MCF 10A (cell line): ENCODE measurements at regions not wholly inside any gene's neighbourhood (a gene's known extent, or its start where the extent isn't known, plus 50 kb on each side); places are given as distances from the start of the nearest gene placed in this dataset.

ENCODE experiments used
- BruUV-seq: library from RNA; stranded (reverse); fragments of 400-500 nt; replicated peaks from 2 replicates; lab custom pipeline; 2021; lab: Mats Ljungman, UMichigan
- CTCF ChIA-PET: fragments of 300-600 bp; sonication (Branson Sonifier 250); formaldehyde crosslinking; extraction: SDS; loops from one replicate; lab custom pipeline; 2021; ENCODE audit warnings: antibody characterized with exemption, inconsistent platforms; lab: Yijun Ruan, JAX
- POLR2A ChIA-PET: fragments of 300-600, 350-650 bp; sonication (Branson Sonifier 250); formaldehyde crosslinking; extraction: SDS; loops from one replicate; lab custom pipeline; 2020; ENCODE audit warnings: antibody characterized with exemption, inconsistent platforms; lab: Yijun Ruan, JAX
- DNase-seq: peaks from one replicate; pipeline ENCODE4 v3.0.0-alpha.2; 2018; ENCODE audit not compliant: unreplicated experiment
- H3K27ac Mint-ChIP-seq: one replicate; pipeline ENCODE4 v1.8.0; 2022; ENCODE audit warnings: mild to moderate bottlenecking, low read depth, mixed read lengths; ENCODE audit not compliant: unreplicated experiment
- H3K27me3 Mint-ChIP-seq: one replicate; pipeline ENCODE4 v1.8.0; 2022; ENCODE audit warnings: mixed read lengths; ENCODE audit not compliant: insufficient read depth, unreplicated experiment
- H3K36me3 Mint-ChIP-seq: one replicate; pipeline ENCODE4 v1.8.0; 2022; ENCODE audit warnings: mild to moderate bottlenecking, moderate library complexity, mixed read lengths; ENCODE audit not compliant: insufficient read depth, unreplicated experiment
- H3K4me1 Mint-ChIP-seq: one replicate; pipeline ENCODE4 v1.8.0; 2022; ENCODE audit warnings: mixed read lengths; ENCODE audit not compliant: insufficient read depth, unreplicated experiment
- H3K4me3 Mint-ChIP-seq: one replicate; pipeline ENCODE4 v1.8.0; 2022; ENCODE audit warnings: mild to moderate bottlenecking, moderate library complexity, mixed read lengths; ENCODE audit not compliant: unreplicated experiment
- H3K9me3 Mint-ChIP-seq: one replicate; pipeline ENCODE4 v1.8.0; 2022; ENCODE audit warnings: mixed read lengths; ENCODE audit not compliant: unreplicated experiment
- intact Hi-C: fragments of 100-400 bp; cut with micrococcal nuclease; formaldehyde crosslinking; loops from 2 replicates; pipeline ENCODE4 v1.14.1; 2022
- TF ChIP-seq, protein P1 (sequence below): fragments of 200-600 bp; IDR thresholded peaks from one replicate; pipeline ENCODE4 v1.8.0; 2022; ENCODE audit warnings: antibody characterized with exemption, mild to moderate bottlenecking; ENCODE audit not compliant: unreplicated experiment

DNA sequence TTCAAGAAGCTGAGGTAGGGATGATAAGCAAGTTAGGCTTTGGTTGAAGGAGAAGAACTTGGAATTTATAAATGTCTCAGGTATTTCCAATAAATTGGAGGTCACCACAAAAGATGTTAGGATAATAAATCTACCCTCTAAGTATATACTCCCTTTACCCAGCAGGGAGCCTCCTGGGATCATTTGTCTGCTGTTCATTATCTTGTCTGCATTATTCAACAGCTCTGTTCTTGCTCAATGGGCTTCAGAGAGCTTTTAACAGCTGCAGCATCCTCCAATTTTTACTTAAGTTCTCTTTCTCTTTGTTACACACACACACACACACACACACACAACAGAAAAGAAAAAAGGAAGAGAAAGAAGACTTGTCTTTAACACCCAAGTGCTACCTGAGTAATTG is 51.7 kb upstream of the VPS13A start:
- H3K27me3 Mint-ChIP-seq = peaks cover 10% of the 10 kb centered on the region
- BruUV-seq = no TSS peak
- intact Hi-C loops = no loop called here
- ChIA-PET POLR2A (no interaction called here), CTCF (interaction anchor here (1.3 to 1.5 kb wide), 2 partner anchors 21 to 42 kb away, joined by 3 to 4 read pairs; no protein-coding TSS in a partner anchor)
- no peak overlapping the region for H3K4me3 Mint-ChIP-seq
- H3K9me3 Mint-ChIP-seq = no peaks in the 10 kb centered on the region
- no peak overlapping the region for H3K27ac Mint-ChIP-seq
- H3K4me1 Mint-ChIP-seq = no peaks in the 10 kb centered on the region
- no peaks in the 10 kb centered on the region for H3K36me3 Mint-ChIP-seq
- DNase-seq = no peak
- TF ChIP-seq, protein P1, sequence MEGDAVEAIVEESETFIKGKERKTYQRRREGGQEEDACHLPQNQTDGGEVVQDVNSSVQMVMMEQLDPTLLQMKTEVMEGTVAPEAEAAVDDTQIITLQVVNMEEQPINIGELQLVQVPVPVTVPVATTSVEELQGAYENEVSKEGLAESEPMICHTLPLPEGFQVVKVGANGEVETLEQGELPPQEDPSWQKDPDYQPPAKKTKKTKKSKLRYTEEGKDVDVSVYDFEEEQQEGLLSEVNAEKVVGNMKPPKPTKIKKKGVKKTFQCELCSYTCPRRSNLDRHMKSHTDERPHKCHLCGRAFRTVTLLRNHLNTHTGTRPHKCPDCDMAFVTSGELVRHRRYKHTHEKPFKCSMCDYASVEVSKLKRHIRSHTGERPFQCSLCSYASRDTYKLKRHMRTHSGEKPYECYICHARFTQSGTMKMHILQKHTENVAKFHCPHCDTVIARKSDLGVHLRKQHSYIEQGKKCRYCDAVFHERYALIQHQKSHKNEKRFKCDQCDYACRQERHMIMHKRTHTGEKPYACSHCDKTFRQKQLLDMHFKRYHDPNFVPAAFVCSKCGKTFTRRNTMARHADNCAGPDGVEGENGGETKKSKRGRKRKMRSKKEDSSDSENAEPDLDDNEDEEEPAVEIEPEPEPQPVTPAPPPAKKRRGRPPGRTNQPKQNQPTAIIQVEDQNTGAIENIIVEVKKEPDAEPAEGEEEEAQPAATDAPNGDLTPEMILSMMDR = no peak

DNA sequence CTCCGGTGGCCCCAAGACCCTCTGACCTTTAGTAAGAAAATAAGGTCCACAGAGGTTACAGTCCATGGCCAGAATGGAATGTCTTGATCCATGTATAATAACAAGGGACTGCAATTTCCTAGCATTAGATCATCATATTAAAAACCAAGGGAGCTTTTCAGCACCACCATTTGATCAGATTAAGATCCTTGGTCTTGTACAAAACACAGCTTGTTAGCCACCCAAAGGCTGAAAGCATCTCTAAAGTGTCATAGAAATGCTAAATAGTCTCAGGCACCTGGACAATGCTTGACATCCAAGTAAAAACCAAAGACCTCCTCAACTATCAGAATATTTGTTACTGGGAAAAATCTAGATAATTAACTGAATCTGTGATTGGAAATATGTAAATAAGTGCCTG is 50.3 kb upstream of the VPS13A start:
- H3K4me1 Mint-ChIP-seq = no peaks in the 10 kb centered on the region
- DNase-seq = no peak
- ChIA-PET CTCF (interaction anchor here (0.8 to 1.6 kb wide), 4 partner anchors 20 to 35 kb away, joined by 3 to 4 read pairs (median 4); no protein-coding TSS in a partner anchor), POLR2A (interaction anchor here (0.6 kb wide), 1 partner anchor 31 kb away, joined by 3 read pairs; no protein-coding TSS in a partner anchor)
- BruUV-seq = no TSS peak
- H3K27ac Mint-ChIP-seq = no peak overlapping the region
- no peak overlapping the region for H3K4me3 Mint-ChIP-seq
- no peaks in the 10 kb centered on the region for H3K36me3 Mint-ChIP-seq
- H3K27me3 Mint-ChIP-seq = no peaks in the 10 kb centered on the region
- intact Hi-C loops = no loop called here
- TF ChIP-seq, protein P1 = no peak
- H3K9me3 Mint-ChIP-seq = no peaks in the 10 kb centered on the region
